NB4 (cell line): ENCODE measurements at regions not wholly inside any gene's neighbourhood (a gene's known extent, or its start where the extent isn't known, plus 50 kb on each side); places are given as distances from the start of the nearest gene placed in this dataset.

Experiments used
- CTCF ChIP-seq: IDR thresholded peaks from one replicate; pipeline ENCODE4 v1.5.1; 2012; ENCODE audit warnings: low read depth, low read length
- POLR2A ChIP-seq: IDR thresholded peaks from 2 replicates; pipeline ENCODE4 v1.6.1; 2011; ENCODE audit warnings: mild to moderate bottlenecking; ENCODE audit not compliant: insufficient read length; ENCODE audit errors: extremely low read depth

GRCh38 chr6:79353226-79353625, 118.7 kb upstream of the HMGN3 start:
- TF ChIP-seq POLR2A (no peak), CTCF (no peak)
